ENCODE measurements at regions not wholly inside any gene's neighbourhood (a gene's known extent, or its start where the extent isn't known, plus 50 kb on each side); places are given as distances from the start of the nearest gene placed in this dataset.

DNA sequence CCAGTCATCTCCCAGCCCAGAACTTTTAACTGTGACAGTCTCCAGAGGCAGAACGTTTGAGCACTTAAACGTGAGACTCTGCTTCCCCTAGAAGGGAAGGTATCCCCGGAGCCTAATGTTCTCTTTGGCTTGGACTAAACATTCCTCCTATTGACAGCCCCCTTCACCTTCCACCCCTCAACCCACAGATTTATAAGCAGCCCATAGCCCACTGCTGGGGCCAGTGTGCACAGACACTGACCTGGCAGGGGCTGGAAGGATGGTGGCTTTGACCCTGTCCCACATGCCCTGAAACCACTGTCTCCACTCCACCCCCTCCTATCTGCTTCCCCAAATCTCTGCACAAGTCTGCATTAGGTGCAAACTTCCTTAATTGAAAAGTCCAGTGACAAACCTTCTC, 715.0 kb upstream of the IGFBP3 start:
- H3K4me3 ChIP-seq (replicated peaks; ENCODE audit: low read depth, low read length) = no peak overlapping the region
- TF ChIP-seq, protein P1, sequence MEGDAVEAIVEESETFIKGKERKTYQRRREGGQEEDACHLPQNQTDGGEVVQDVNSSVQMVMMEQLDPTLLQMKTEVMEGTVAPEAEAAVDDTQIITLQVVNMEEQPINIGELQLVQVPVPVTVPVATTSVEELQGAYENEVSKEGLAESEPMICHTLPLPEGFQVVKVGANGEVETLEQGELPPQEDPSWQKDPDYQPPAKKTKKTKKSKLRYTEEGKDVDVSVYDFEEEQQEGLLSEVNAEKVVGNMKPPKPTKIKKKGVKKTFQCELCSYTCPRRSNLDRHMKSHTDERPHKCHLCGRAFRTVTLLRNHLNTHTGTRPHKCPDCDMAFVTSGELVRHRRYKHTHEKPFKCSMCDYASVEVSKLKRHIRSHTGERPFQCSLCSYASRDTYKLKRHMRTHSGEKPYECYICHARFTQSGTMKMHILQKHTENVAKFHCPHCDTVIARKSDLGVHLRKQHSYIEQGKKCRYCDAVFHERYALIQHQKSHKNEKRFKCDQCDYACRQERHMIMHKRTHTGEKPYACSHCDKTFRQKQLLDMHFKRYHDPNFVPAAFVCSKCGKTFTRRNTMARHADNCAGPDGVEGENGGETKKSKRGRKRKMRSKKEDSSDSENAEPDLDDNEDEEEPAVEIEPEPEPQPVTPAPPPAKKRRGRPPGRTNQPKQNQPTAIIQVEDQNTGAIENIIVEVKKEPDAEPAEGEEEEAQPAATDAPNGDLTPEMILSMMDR (IDR thresholded peaks at IDR 0.05; ENCODE audit: low read depth, low read length, missing control alignments) = no peak
- DNase-seq (ENCODE audit: extremely low read depth, low read depth) = no peak

DNA sequence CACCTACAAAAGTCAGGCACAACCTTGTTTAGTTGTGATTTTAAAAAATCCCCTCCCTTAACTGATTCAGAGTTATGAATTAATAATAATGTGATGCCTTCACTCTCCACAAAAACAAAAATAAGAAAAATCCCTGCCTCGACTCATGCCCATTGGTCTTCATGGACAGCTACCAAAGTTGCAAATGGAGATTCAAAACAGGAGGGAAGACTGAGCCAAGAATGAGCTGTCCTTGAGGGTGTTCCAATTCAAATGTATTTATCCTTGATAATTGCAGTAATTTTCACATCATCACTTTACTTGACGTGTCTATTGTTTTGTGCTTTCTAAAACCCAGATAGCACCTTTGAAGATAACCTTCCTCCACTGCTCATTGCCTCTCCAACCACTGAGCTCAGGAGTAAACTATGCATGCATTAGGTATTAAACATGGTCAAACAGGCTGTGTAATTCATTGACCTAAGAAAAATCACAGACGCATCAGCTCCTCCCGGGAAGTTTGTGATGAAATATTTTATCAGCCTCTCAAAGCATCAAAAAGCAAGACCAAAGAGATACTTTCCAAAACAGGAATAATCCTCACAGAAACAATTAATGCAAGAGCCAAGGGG, 712.7 kb upstream of the IGFBP3 start:
- TF ChIP-seq, protein P1 (IDR thresholded peaks at IDR 0.05; ENCODE audit: low read depth, low read length, missing control alignments) = no peak
- no peak for DNase-seq (ENCODE audit: extremely low read depth, low read depth)
- H3K4me3 ChIP-seq (replicated peaks; ENCODE audit: low read depth, low read length) = no peak overlapping the region

DNA sequence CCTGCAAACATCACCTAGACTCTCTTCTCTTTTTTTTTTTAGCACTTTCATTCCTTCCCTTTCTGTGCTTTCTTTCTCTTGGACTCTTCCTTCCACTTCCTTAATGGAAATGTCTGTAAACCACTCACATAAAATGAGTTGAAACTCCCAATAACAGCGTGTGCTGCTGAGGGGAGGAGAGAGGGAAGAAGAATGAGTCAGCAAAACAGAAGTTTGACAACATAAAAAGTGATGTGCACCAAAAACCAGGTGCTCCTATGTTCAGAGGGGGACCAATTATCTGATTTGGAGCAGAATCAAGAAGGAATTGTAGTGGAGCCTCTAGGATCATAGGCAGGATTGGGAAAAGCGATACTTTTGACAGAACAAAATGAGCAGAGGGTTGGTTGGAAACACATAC, 712.1 kb upstream of the IGFBP3 start:
- TF ChIP-seq, protein P1 (IDR thresholded peaks at IDR 0.05; ENCODE audit: low read depth, low read length, missing control alignments) = no peak
- no peak for DNase-seq (ENCODE audit: extremely low read depth, low read depth)
- no peak overlapping the region for H3K4me3 ChIP-seq (replicated peaks; ENCODE audit: low read depth, low read length)

DNA sequence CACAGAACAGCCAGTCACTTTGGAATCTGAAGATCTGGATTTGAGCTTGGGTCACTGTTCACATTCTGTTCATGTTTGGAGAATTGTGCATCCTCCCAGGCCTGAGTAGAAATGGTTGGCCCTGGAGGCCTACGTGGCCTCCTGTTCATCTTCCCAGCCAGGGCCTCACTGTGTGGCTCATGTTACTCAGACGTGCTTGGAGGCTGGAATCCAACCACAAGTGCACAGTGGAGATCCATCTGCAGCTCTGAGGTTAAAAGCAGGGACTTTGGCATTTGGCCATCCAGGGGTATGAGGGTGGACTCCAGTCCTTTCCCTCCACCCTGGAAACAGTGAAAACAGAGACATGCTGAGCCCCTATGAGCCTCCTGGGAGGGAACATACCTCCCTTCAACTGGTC, 709.0 kb upstream of the IGFBP3 start:
- DNase-seq (ENCODE audit: extremely low read depth, low read depth) = peak; percentile 67

DNA sequence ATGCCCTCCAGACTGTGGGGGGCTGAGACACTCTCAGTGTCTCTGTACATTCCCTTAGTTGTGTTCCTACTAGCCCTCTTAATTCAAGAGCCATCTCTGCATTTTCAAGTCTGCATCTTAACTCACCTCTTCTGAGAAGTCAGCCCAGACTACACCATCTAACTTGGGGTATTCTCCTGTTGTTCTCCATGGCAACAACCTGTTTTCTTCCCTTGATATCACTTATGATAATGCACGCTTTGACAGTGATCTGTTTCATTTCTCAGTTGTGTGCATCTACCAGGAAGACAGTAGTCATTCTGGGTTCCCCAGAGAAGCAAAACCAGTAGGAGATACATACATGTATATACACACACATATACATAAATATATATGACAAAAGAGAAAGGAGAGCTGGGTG, 707.3 kb upstream of the IGFBP3 start:
- TF ChIP-seq, protein P1 (IDR thresholded peaks at IDR 0.05; ENCODE audit: low read depth, low read length, missing control alignments) = no peak

More for the DNA sequence above, 709.0 kb upstream of the IGFBP3 start:
- TF ChIP-seq, protein P1 (IDR thresholded peaks at IDR 0.05; ENCODE audit: low read depth, low read length, missing control alignments) = no peak
- no peak overlapping the region for H3K4me3 ChIP-seq (replicated peaks; ENCODE audit: low read depth, low read length)

DNA sequence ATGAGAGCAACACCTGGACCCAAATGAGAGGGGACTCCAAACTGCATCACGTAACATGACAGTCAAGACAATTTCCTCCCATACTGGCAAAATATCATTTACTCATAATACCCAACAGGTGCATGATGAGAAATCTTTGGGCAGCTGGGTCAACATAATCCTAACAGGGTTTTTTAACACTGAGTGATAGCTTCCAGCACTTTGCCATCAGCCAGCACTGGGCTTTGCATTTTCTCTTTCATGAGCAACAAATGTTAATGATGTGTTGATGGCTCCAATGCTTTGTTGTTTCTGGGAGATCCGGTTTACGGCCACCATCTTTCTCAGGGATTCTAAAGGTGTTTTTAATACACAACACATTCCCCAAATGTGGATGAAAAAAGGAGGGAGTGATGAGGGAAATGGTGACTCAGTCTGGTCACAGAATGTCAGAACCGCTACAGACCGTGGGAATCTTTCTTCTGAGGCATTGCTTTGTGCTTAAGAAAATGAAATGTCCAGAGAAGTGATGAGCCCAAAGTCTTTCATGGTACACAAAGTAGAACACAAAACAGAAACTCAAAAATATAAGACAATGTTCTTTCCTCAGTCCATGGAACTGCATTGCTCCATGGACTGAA, 705.7 kb upstream of the IGFBP3 start:
- TF ChIP-seq, protein P1 (IDR thresholded peaks at IDR 0.05; ENCODE audit: low read depth, low read length, missing control alignments) = no peak
- H3K4me3 ChIP-seq (replicated peaks; ENCODE audit: low read depth, low read length) = no peak overlapping the region
- DNase-seq (ENCODE audit: extremely low read depth, low read depth) = peak; percentile 24

More for the DNA sequence above, 707.3 kb upstream of the IGFBP3 start:
- DNase-seq (ENCODE audit: extremely low read depth, low read depth) = no peak
- H3K4me3 ChIP-seq (replicated peaks; ENCODE audit: low read depth, low read length) = no peak overlapping the region

Data from HFF-Myc (cell line).